ENCODE measurements at regions not wholly inside any gene's neighbourhood (a gene's known extent, or its start where the extent isn't known, plus 50 kb on each side); places are given as distances from the start of the nearest gene placed in this dataset.
"Not testable (repeated sequence)": the region's sequence is repeated elsewhere in the genome, so short reads cannot be mapped to it uniquely, and the experiment has no call there.

DNA sequence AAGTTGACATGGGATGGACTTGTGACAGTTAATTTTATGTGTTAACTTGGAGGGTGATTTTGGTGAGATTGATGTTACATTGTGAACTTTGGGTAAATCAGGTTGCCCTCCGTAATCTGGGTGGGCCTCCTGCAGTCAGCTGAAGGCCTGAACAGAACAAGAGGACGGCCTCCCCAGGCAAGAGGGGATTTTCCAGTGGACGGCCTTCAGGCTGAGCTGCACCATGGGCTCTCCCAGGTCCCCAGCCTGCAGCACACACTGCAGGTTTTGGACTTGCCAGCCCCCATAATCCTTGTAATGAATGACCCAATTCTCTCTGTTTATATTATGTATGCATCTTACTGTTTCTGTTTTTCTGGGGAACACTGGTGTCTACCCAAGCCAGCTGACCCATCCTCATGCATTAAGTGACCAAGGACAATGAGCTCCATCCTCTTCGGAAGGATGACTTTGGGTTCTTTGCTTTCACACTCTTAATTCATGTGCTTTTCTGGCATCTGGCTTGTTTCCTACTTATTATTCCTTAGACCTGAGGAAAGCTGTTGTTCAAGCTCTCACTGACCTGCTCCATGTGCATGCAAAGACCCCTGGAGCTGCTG, 64.2 kb downstream of the DACT2 start:
- DNase-seq, result no peak

DNA sequence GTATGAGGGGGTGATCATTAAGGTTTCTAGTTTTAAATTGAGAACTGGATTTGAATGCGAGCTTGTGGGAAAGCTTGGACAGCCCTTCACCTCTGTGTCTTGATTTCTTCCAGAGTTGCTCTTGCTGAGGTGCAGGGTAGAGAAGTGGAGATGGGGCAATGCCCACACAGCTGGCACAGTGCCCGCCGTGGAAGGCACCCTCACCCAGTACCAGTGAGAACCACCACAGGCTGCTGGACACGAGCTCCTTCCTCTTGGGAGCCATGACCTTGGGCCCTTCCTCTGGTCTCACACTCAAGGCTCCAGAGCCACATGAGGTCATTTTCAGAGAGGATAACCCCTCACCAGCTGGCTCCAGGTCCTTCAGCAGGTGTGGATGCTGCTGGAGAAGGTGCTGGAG, 67.3 kb downstream of the DACT2 start:
- no peak for DNase-seq

DNA sequence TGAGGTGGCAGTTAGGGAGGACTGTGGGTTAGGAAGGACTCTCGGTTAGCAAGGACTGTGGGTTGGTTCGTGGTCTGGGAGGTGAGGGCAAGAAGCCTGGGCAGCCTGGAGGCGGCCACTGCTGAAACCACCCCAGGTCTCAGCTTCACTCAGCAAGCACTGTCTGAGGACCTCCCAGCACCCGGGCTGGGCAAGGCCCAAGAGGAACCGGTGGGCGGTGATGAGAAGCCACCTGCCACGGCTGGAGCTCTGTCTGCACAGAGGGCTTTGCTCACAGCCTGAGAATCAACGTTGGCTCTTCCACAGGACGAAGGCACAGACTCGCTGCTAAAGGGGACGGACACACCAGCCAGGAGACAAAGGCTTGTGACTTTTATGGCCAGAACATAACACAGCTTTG, 69.3 kb downstream of the DACT2 start:
- no peak for DNase-seq

DNA sequence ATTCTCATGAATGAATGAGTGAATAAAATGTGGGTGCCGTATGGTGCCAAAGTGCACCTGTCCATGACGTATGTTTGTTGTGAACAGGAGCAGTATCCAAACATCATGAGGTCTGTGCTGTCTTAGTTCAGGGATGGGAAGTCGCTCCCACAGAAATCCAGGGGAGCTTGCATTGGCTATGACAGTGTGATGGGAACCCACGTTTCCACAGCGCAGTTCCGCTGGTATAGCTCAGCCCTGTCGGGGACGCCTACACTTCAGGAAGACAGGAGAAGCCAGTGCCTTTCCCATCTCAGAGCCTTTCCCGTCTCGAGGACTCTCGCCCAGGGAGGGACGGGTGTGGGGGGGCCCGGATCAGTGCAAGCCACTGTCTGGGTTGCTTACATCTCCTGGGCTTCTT, 69.8 kb downstream of the DACT2 start:
- DNase-seq, result no peak

DNA sequence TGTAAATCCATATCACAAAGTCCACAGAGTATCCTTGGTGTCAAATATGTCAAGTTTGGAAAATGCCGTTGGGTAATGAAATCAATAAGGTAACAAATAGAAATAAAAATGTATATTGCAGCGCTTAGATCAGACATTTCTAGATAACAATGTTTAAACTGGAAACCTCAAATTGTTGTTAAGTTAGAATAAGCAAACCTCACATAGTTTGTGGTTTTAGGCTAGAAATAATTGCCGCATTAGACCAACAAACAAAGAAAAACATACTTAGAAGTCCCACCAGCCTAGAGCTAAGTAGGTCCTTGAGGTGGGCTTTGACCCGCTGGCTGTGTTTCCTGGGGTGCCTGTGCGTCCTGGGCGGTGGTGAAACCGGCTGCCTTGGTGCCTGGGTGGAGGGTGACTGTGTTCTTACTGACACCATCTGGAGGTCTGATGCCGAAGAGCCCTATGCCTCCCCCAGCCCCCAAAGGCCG, 71.4 kb downstream of the DACT2 start:
- no peak for DNase-seq

DNA sequence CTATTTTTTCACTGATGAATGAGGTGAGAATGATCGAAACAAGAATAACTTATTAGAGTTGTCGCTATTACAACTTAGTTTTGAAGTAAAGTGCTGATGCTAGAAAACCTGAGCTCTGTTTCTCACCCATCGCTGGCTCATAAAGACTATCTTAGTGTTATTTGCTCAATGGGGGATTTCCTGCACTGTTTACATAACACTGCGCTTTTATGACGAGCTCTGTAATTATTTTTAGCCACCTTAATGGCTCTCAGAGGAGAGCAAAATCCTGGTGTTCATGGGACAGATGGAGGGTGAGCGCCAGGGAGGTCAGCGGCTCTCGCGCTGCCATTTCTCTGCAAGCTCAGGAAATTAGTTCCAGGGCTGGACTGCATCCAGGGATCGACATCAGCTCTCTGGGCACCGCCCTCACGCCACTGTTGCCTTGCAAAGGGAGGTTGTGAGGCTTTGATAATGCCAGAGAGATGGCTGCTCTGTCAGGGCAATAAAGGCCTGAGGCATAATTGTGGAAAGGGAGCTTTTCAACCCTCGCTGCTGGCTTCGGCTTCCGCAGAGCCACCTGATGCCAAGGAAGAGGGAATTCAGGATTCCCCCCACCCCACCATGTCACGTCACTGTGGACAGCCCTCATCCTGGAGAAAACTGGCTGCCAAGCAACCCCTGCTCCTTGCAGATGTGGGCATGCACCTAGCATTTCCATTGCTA, 72.0 kb downstream of the DACT2 start:
- peak; percentile 39 for DNase-seq

DNA sequence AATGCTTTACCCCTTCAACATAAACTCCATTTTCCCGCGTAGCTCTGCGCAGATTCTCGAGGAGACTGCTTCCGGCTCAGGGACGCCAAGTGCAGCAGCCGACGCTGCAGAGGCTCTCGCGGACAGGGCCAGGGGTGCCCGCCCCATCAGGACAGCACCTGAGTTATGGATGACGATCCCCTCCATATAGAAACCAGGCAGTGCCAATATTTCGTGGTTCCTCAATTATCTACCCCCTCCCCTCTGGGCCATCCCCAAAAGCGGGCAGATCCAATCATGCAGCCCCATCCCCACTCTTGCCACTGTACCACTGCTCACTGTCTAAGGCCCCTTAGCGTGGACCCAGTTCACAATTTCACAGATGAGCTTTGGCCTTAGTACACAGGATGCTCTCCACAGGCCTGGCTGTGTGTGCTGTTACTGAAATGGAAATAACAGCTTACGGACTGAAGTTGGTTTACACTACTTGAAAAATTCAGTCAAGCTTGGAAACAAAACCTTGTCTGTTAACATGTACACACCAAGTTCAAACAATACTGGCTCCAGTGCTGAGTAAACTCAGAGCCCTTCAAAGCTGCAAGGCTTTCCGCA, 74.5 kb downstream of the DACT2 start:
- no peak for DNase-seq

DNA sequence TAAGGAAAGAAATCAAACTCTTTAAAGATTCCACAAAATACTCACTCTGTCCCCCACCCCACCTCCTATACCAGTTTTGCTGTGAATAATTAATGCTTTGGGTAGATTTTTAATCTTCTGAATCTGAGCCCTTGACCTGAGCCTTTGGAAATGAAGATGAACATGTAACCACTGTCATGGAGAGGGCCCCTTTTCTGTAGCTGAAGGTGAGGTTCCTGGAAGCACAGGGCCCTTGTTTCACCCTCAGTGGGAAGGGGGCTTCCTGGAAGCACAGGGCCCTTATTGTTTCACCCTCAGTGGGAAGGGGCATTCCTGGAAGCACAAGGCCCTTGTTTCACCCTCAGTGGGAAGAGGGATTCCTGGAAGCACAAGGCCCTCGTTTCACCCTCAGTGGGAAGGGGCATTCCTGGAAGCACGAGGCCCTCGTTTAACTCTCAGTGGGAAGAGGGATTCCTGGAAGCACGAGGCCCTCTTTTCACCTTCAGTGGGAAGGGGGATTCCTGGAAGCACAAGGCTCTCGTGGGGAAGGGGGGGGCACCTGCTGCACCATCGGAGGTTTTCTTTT, 75.7 kb downstream of the DACT2 start:
- DNase-seq, result no peak

DNA sequence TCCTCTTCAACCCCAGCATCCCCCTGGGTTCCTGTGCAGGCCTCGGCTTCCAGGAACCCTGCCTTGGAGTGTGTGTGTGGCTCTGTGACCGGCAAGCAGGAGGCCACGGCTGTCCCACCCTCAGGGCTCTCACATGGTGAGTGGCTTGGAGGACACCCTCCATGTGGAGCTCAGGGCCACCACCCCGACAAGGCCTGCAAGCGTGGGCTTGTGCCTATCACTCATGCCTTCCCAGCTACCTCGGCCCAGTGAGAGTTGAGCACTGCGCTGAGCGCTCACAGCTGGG, 76.7 kb downstream of the DACT2 start:
- DNase-seq, result no peak

DNA sequence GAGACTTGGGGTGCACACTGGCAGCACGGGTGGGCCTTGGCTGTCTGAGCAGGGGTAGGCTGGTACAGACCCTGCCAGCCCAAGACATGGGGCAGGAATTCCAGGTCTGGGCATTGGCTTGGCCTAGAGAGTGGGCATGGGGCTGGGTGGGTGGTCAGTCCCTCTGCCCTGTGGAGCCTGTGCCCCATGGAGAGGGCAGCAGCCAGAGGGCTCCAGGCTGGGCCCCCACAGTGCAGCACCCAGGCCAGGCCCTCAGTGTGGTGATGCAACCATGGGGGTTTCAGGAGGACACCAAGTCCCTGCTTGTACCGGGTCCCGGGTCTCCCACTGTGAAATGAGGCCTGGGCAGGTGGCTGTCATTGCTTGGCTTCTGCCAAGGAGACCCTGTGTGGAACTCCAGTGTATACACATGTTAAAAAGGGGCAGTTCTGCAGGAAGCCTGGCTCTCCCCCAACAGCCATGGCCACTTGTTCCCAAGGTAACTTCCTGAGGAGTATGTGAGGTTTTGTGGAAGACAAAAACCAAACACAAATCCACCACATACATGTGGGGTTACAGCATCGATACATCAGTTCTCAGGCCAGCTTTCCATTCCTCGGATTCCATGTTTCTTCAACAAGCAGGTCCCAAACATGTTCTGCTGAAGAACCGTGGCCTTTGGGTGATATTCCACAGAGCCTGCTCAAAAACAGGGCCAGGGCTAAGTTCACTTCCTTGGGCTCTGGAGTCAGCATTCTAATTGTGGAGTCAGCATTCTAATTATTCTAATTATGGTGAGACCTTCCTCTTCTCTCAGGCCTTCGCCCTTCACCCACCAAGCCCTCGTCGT, 77.3 kb downstream of the DACT2 start:
- no peak for DNase-seq

DNA sequence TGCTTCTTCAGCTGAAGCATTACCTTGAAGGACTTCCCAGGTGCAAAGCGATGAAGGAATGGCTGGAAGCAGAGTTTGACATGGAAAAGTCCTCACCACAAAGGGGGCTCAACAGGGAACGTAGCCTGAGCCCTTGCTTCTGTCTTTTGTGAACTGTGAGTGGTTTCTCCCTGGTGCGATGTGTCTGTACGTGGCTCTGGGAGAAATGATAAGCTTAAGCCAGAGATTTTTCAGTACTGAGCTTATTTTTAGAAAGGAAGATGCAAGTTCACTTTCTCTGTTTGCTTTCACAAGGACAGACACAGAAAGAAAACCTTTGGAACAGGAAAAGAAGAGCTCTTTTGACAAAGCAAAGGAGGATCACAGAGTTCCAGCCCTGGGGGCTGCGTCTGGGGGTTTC, 79.4 kb downstream of the DACT2 start:
- no peak for DNase-seq

DNA sequence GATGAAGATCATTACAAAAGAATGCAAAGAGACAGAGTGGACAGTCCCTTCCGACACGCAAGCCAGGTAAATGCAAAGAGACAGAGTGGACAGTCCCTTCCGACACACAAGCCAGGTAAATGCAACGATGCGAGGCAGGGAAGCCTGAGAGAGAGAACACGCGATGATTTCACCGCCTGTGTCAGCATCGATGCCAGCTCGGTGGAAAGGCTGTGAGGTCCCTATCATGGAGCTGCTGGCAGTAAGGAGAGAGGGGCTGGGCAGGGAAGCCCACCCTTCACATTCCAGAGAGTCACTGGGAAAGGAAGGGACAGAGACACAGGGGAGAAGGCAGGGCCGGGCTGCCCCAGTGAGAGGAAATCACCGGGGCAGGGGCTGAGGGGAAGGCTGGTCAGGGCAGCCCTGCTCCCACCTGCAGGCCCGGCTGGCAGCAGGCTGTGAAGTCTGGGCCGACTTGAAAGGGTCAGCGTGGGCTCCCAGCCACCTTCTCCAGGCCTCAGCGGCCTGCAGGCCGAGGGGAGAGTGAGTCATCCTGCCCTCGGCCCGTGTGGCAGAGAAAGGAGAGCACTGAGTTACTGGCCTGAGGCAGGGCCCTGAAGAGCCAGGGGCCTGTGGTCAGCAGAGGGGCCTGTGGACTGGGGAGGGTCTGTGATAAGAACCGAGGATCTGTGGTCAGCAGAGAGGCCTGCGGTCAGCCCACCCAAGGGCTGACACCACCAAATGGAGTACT, 80.4 kb downstream of the DACT2 start:
- no peak for DNase-seq

DNA sequence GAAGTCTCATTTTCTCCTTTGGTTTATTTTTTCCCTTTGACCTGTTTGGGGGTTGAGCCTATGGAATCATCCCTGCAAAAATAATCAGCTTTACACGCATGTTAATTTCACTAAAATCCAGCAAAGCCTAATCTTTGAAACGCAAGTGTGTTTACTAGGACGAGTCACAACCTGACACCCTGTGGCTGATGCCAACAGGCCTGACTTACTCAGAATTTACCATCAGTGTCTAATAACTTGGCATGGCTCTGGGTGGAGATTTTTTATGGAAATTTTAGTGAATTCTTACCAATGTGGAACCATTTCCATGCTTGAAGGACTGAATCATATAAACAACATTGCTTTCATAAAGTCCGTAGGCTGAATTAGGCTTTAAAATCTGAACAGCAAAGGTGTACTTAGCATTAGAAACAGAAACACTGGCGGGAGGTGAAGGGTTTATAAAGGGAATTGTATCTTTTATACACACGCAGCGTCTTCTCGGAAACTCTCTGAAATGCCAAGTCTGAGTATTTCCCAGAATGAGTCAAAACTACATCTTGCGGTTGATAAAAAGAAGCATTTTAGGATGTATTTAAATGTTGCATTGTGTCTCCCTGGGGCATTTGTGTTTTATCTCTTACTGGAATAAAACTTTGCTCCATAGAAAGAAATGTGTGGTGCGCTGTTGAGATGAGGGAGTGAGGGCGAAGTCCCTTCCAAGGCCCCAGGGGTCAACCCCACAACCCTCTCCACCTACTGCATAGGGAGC, 81.2 kb downstream of the DACT2 start:
- DNase-seq, result no peak

DNA sequence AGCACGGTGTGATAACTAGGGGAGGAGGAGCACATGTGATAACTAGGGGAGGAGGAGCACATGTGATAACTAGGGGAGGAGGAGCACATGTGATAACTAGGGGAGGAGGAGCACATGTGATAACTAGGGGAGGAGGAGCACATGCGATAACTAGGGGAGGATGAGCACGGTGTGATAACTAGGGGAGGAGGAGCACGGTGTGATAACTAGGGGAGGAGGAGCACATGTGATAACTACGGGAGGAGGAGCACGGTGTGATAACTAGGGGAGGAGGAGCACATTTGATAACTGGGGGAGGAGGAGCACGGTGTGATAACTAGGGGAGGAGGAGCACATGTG, 85.7 kb downstream of the DACT2 start:
- not testable (repeated sequence) for DNase-seq

DNA sequence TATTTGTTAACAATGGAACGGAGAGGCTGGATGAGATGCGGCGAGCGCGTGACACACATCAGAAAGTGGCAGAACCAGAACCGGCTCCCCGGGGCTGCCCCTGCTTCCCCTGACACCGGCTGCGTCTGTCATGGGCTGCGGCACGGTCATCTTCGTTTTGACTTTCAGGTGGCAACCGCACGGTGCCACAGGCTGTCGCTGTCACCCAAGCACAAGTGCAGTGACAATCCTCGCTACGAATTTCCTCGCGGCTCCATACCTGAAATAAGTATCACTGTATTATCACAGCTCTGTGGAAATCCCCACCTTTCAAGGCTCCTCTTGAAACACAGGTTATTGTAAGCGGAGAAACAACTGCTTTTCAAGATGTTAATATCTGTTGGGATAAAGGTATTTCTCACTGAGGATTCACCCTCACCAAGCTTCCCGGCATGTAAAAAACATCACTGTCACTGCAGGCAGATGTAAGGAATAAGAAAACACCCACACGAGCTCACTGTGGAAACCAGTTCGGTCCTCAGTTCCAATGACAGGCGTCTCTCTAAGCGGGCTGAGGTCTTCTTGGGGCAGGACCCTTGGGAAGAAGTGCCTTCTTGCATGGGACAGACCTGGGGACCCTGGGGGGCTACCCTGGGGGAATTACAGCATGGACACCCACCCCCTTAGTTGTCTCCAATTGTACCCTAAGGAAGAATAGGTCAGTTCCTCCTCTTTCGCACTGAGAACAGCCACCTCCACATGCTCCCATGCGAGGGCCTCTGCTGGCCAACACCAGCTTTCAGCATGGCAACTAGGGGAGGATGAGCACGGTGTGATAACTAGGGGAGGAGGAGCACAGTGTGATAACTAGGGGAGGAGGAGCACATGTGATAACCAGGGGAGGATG, 86.3 kb downstream of the DACT2 start:
- no peak for DNase-seq

DNA sequence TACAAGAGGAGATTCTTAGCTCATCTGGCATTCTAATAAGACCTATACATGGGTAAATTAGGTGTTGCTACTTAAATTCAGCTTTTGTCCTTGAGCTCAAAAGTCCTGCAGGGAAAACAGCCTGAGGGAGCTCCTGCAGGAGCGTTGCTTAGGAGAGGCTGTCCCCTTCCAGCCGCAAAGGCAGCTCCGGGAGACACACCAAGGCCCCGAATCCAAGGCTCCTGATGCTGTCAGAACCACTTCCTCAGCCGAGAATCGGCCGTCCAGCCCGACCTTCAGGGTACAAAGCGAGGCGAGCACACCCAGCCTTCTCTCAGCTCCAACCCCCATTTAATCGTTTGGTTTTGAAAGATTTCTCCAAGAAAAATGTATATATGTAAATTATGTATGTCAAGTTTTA, 87.0 kb downstream of the DACT2 start:
- no peak for DNase-seq

DNA sequence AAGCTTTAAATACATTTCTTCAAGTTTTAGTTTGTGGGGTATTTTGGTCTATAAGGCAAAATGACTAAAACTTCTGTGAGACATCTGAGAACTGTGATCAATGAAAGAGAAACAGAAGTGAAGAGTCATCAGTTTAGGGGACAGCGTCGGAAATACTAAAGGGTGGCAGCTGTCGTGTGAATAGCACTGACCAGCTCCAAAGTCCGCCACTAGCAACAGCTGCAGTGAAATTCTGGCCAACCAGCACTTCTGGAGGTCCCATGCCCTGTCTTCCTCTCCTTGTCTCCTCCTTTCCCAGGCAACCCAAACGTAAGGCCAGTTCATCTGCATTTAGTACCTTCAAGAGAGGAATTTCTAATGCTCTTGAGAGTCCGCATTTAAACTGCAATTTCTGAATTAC, 87.5 kb downstream of the DACT2 start:
- no peak for DNase-seq

DNA sequence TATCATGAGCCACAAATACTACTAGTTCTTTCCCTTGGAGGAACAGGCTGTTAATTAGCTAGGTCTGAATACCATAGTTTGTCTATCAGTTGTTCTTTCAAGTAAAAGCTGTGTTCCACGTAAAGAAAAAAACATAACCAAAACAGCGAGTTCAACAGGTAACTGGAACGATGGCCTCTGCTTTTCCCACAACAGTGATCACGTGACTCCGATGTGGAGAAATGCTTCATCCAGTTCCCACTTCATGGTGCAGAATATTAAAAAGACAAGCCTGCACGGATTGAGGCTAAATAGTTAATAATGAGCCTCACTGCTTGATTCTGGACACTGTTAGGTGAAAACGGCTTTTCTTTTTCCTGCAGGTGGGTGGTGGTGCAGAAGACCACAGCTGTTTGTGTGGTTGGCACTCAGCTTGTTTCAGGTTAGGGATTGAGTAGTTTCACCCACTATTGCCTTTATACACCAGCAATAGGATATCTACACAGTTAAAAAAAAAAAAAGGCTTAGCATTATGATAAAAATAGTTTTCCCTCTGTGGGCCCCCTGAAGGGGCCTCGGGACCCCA, 88.1 kb downstream of the DACT2 start:
- no peak for DNase-seq

DNA sequence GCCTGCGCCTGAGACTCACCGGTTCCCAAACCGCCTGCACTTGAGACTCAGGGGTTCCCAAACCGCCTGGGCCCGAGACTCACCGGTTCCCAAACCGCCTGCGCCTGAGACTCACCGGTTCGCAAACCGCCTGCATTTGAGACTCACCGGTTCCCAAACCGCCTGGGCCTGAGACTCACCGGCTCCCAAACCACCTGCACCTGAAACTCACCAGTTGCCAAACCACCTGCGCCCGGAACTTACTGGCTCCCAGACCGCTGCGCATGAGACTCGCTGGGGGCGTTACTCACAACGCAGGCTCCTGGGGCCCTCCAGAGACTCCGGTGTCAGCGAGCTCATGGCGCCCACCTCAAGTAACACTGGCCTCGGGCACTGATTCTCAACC, 90.2 kb downstream of the DACT2 start:
- DNase-seq, result no peak

DNA sequence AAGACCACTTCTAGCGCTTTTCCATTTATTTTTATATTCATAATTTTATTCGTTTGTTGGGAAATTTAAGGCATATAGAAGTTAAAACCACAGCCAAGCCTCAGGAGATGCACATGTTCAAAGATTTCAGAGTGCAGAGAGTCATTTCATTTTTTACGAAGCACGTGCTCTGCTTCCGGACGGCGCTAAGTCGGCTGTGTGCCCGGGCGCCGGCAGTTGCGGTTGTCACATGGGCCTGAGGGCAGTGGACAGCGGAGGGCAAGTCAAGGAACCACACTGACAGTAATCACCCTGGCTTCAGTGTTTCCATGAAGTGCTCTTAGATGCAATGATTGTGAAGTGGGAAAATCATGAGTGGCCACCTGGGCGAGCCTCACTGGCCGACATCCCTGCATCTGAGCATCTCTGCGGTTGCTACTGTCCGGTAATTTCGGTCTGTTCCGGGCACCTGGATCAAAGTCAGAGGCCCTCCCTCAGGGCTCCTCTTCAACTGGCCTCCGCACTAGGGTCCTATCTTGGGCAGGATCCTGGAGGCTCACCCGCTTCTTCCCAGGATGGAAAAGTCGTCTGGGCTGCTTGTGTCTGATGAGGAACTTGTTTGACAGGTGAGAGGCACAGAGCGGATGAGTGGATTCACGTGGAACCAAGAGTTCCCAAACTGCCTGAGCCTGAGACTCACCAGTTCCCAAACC, 90.8 kb downstream of the DACT2 start:
- no peak for DNase-seq
